CD4-positive, alpha-beta T cell treated with Interleukin-15 for 4 hours (primary cell): ENCODE measurements at regions not wholly inside any gene's neighbourhood (a gene's known extent, or its start where the extent isn't known, plus 50 kb on each side); places are given as distances from the start of the nearest gene placed in this dataset.
"Not testable (repeated sequence)": the region's sequence is repeated elsewhere in the genome, so short reads cannot be mapped to it uniquely, and the experiment has no call there.

Source experiments
- DNase-seq: peaks from one replicate; pipeline ENCODE4 v3.0.0-alpha.2; 2020; ENCODE audit warnings: low spot score

DNA sequence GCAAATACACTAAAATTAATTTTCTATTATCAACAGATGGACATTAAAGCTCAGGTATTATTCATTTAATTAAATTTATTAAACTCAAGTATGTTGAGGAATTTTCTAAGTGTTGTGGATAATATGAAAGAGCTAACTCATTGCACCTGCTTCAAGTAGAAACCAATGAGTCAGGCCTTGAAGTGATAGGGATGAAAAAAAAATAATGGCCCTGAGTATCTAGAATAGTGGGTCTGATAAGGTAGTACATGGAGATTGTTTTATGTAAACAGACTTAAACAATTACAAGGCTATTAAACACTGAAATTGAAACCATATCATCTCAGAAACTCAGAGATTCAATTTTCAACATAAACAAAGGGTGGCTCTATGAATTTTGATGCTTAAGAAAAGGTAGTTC lies 857.1 kb upstream of the GBE1 start:
- no peak for DNase-seq

GRCh38 chr3:82610236-82610635 lies 848.8 kb upstream of the GBE1 start:
- no peak for DNase-seq

GRCh38 chr3:82607391-82607790 lies 845.9 kb upstream of the GBE1 start:
- DNase-seq = no peak

GRCh38 chr3:82596805-82597204 lies 835.4 kb upstream of the GBE1 start:
- no peak for DNase-seq

- no peak for DNase-seq
Observed at GRCh38 chr3:82595530-82595929, 834.1 kb upstream of the GBE1 start.

GRCh38 chr3:82587174-82587573 lies 825.7 kb upstream of the GBE1 start:
- no peak for DNase-seq

DNA sequence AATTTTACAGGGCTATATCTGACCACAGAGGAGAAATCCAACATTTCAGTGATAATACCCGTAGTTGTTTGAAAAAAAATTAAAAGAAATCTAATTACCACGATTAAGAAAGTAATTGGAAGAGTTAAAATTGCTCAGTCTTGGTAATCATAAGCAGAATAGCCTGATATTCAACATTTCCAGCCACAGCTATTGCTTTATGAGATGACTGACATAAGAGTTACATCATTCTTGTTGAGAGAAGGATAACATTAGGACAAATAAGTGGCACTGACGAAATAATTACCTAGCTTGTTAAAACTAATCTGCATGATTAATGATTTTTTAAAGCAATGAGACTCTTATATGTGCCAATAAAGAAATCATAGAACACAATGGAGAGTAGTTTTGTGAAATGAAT lies 825.0 kb upstream of the GBE1 start:
- no peak for DNase-seq

- not testable (repeated sequence) for DNase-seq
Observed at GRCh38 chr3:82586002-82586401, 824.6 kb upstream of the GBE1 start.

DNA sequence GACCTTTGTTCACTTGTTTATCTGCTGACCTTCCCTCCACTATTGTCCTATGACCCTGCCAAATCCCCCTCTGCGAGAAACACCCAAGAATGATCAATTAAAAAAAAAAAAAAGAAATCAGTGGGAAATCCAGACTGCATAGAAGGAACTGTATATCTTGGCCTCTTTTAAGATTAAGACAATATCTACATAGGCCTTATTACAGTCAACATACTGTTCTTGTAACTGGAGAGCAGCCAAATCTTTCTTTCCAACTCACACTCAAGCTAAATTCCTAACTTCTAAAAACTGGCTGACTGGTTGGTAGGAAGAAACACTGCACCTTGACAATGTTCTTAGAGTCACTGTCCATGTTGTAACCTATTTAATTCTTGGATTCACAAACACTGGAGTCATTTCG lies 824.1 kb upstream of the GBE1 start:
- DNase-seq = not testable (repeated sequence)

- DNase-seq = not testable (repeated sequence)
Observed at GRCh38 chr3:82584861-82585260, 823.4 kb upstream of the GBE1 start.

DNA sequence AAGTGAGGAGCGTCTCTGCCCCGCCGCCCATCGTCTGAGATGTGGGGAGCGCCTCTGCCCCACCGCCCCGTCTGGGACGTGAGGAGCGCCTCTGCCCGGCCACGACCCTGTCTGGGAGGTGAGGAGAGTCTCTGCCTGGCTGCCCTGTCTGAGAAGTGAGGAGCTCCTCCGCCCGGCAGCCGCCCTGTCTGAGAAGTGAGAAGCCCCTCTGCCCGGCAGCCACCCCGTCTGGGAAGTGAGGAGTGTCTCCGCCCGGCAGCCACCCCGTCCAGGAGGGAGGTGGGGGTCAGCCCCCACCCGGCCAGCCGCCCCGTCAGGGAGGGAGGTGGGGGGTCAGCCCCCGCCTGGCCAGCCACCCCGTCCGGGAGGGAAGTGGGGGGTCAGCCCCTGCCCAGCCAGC lies 823.0 kb upstream of the GBE1 start:
- DNase-seq = not testable (repeated sequence)

DNA sequence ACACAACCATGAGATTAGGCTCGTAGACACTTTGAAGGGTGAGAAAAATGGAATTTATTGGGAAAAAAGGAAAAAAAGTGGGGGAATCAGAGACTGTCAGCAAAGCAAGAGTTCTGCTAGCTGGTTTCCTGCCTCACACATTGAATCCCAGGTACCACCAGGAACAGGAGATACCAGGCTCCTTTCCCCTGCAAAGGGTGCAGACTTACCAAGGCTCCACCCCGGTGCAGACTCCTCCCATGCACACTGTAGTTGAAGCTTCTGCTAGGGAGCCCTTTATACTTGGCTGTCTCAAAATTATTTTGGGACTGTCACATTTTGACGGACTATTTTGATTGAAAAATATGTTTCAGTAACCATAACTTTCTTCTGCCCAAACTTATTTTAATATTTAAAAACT lies 819.9 kb upstream of the GBE1 start:
- DNase-seq = no peak

GRCh38 chr3:82572721-82573120 lies 811.3 kb upstream of the GBE1 start:
- DNase-seq = no peak

DNA sequence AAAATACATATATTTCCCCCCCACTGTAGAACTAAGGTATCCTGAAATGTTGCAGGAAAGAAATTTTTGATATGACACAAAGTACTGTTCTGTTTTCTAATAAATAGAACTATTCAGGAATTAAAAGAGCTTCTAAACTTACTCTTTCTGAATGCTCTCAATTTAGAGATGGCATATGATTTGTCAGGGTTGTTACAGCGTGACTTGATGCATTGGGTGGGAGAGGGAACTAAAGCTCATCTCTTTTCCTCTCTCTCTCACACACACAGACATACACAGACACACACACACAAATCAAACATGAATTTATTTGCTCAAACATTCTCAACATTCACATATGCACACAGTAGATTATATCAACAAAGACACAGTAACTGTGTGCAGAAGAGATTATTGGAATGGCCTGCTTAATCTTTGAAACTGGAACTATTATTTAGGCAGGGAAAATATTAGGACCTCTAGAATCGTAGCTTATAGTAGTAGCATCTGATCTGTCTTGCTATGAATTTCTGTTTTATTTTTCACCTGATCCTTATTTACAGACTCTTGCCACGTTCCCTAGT lies 807.4 kb upstream of the GBE1 start:
- DNase-seq = no peak

GRCh38 chr3:82567029-82567600 lies 805.7 kb upstream of the GBE1 start:
- DNase-seq = no peak

DNA sequence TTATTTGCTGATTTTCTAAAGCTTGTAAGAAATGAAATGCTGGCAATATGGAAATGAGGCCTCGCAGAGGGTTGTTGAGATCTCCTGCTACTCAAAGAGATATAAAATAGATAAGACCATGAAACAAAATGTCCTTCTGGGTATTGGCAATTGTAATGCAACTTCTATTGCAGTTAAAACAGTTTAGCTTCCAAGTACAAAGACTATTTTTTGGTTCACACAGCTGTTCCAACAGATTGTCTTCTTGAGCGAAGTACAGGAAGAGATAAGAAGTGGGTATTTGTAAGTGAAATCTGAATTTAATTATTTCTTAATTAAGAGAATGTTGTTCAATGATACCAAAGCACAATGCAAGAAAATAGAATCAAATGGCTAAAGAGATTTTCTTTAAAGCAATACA lies 801.5 kb upstream of the GBE1 start:
- DNase-seq = no peak

DNA sequence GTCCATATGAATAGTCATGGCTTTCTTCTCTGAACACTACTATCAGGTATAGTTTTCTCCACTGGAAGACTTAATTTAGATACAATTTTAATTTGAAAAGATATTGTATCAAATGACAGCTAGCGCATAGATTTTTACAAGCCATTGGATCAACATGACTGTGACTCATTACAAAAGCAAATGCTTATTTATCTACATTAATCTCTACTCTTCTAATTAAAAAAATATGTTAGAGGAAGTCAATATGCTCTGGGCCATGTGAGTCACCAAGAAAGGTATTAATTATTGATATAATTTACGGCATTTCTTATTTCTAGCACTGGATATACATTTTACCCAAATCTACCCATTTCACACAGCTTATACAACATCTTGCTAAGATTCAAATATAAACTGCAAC lies 800.3 kb upstream of the GBE1 start:
- no peak for DNase-seq

DNA sequence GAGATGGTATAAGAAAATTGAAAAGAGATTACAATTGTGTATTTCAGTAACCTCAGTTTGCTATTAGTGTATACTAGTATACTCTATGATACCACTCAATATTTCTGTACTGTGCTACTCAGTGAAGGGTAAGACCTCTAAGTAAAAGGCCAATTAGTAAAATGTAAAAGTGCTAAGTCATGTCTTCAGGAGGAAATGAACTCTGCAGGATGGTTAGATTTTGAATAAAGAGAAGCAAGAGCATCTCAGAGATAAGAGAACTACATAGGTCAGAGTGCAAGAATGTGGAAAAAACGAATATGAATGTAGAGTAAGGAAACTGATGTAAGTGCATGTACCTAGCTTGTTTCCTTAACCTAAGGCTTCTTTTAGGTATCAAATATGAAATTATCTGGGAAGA lies 796.6 kb upstream of the GBE1 start:
- DNase-seq = no peak

DNA sequence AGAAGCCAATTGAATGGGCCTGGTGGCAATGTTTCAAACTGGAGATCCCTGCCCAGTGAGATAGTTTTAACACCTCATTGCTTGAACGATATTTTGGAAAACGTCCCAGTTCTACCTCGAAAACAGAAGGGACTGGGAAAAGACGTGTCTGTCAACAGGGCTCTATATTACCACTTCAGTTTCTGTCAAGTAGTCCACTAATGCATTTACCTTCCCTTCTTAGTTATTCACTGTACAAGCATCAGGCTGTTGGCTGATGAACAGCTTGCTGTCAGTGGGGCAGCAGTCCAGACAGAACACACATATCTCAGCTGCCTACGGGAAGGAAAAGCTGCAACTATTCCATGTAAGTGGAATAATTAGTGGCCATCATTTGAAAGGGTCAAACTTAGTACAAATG lies 794.7 kb upstream of the GBE1 start:
- no peak for DNase-seq

DNA sequence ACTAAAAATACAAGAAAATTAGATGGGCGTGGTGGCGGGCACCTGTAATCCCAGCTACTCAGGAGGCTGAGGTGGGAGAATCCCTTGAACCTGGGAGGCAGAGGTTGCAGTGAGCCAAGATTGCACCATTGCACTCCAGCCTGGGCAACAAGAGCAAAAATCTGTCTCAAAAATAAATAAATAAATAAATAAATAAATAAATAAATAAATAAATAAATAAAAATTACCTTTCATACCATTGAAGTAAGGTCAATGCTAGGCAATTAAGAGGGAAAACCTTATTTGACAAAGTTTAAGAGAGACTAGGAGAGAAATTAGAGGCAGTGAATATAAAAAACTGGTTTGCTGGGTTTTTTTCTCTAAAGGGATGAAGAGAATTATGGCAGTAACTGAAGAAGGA lies 781.1 kb upstream of the GBE1 start:
- DNase-seq = not testable (repeated sequence)

GRCh38 chr3:82521657-82522056 lies 760.2 kb upstream of the GBE1 start:
- DNase-seq = no peak

DNA sequence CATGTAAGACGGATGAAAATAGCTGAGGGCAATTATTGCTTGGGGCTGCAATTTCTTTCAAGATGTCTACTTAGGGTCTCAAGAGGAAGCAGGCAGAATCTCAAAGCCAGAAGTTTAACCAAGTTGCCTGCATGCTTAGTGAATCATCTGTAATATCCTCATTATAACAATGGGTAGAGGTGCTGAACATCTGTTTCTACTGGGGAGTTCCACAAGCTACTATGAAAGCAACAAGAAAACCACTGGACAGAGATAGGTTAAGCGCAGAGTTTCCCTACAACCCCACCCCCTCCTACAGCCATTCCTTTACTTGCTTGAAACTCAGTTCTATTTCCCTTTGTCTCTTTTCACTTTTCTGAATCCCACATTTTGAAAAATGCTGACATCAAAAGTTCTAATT lies 759.4 kb upstream of the GBE1 start:
- no peak for DNase-seq

DNA sequence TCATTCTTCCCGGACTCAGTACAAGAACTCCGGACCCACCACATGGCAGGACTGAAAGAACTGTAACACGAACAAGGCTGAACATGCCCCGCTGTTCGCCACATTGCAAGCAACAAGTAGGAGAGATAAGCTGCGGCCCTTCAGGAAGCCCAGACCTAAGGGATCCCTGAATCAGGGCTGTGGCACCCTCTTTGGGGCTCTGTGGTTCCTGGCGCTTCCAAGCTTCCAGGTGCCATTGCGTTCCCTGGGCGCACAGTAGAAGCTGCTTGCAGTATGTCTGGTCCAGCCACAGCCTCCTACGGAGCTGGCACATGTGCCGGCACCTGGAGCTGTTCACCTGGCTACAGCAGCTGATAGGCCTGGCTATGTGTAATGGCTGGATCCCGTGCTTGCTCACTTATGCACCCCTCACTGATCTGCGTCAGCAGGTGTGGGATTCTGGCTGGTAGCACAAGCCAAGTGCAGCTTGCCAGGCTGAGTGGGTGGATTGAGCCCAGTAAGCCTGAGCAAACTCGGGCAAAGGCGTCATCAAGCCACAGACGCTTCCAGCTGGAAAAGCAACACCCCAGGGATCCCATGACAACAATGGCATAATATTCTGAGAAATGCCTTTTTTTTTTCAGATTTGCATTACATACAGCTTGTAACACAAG lies 748.6 kb upstream of the GBE1 start:
- DNase-seq = no peak
